Fibroblast of the aortic adventitia (primary cell): ENCODE measurements at regions not wholly inside any gene's neighbourhood (a gene's known extent, or its start where the extent isn't known, plus 50 kb on each side); places are given as distances from the start of the nearest gene placed in this dataset.

Experiments used
- DNase-seq: peaks from one replicate; pipeline ENCODE4 v3.0.0-alpha.2; 2010; ENCODE audit warnings: low read depth
- H3K4me3 ChIP-seq: 2 replicates; pipeline ENCODE4 v1.5.1; 2011; ENCODE audit warnings: low read depth, mild to moderate bottlenecking, control low read depth, low read length, moderate library complexity
- CTCF ChIP-seq: IDR thresholded peaks from 2 replicates; pipeline ENCODE4 v1.5.1; 2011; ENCODE audit warnings: mild to moderate bottlenecking, low read length, control low read depth, inconsistent platforms; ENCODE audit not compliant: insufficient read depth

GRCh38 chr22:47460176-47460575 lies 697.7 kb downstream of the TBC1D22A start:
- no peak overlapping the region for H3K4me3 ChIP-seq
- no peak for TF ChIP-seq CTCF
- DNase-seq, result no peak

DNA sequence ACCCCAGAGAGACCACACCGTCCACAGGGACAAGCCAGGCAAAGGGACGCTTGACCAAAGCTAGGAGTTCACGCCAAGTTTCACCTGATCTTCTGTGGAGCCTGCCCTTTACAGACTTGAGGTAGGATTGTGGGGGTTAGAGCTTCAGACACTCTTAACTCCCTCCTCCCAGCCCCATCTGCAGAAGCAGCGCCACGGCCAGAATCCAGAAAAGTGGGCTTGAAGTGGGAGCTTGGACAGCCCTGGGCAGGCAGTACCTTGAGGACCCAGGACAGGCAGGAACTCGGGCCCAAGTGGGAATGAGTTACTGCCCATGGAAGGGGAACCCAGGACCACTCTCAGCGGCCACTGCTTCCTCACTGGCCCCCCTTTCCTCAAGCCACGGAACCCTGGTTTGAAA lies 695.9 kb downstream of the TBC1D22A start:
- DNase-seq, result no peak
- no peak overlapping the region for H3K4me3 ChIP-seq
- TF ChIP-seq CTCF, result no peak

- no peak for DNase-seq
- H3K4me3 ChIP-seq, result no peak overlapping the region
- TF ChIP-seq CTCF, result no peak
Observed at GRCh38 chr22:47457509-47458300, 695.3 kb downstream of the TBC1D22A start.

- no peak overlapping the region for H3K4me3 ChIP-seq
- no peak for TF ChIP-seq CTCF
- DNase-seq, result no peak
Observed at GRCh38 chr22:47457021-47457420, 694.6 kb downstream of the TBC1D22A start.

DNA sequence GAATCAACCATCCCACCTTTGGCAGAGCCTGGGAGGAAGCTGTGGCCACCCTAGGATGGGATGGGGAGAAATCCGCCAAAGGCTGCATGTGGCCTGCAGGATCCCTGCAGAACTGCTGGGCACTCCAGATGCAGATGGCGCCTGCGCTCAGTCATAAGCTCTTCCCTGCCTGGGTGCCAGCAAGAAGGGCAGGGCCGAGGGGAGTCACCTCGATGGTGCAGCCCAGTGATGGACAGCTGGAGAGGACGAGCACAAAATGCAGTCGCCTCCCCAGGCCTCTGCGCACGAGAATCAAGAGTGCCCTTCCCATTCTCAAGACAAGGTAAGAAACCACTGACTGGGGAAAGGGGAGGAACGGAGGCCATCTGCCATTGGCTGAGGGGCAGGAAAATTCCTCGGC lies 693.6 kb downstream of the TBC1D22A start:
- TF ChIP-seq CTCF, result no peak
- DNase-seq, result no peak
- no peak overlapping the region for H3K4me3 ChIP-seq

GRCh38 chr22:47453049-47453448 lies 690.6 kb downstream of the TBC1D22A start:
- no peak for DNase-seq
- no peak for TF ChIP-seq CTCF

GRCh38 chr22:47452184-47452583 lies 689.7 kb downstream of the TBC1D22A start:
- no peak for TF ChIP-seq CTCF
- no peak overlapping the region for H3K4me3 ChIP-seq
- DNase-seq, result no peak

More at GRCh38 chr22:47453049-47453448, 690.6 kb downstream of the TBC1D22A start:
- H3K4me3 ChIP-seq, result no peak overlapping the region
